GM19023 (cell line): ENCODE measurements at regions not wholly inside any gene's neighbourhood (a gene's known extent, or its start where the extent isn't known, plus 50 kb on each side); places are given as distances from the start of the nearest gene placed in this dataset.
A peak's percentile ranks its signal among the peaks of the same experiment; 100 is the strongest.
"Not testable (repeated sequence)": the region's sequence is repeated elsewhere in the genome, so short reads cannot be mapped to it uniquely, and the experiment has no call there.

Experiments used
- ATAC-seq: cut with Tn5 transposase; IDR thresholded peaks from one replicate; pipeline ENCODE4 v1.9.1; 2021; ENCODE audit warnings: mild to moderate bottlenecking, moderate library complexity; ENCODE audit not compliant: unreplicated experiment

DNA sequence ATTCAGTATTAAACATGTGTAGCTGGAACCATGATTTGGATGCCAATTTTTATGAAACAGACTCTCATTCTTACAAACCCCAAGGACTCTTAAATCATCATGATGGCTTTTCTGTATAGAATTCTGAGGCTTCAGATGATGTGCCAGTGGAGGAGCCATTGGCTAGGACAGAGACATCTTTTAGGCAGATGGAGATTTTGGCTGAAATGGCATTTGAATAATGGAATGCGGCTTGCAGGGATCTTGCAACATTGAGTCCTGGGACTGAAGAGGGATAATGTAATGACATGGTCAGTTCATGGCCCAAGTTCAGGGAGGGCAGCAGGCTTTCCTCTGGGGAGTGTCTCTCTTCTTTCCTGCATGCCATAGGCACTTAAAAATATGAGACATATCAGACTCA lies 172.4 kb downstream of the ABCA8 start:
- ATAC-seq = no peak

DNA sequence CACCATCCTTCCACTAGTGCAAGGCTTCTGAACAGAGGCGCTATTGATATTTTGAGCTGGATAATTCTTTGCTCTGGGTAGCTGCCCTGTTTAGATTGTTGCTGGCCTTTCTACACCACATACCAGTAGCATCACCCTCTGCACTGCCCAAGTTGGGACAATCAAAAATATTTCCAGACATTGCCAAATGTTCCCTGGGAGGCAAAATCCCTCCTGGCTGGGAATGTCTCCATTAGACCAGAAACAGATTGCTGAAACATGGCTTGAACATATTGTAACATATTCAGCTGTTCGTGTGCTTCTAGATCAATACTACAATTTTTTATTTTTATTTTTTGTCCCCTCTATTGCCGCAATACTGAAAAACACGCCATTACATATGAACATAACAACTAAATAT lies 174.6 kb downstream of the ABCA8 start:
- ATAC-seq = no peak

GRCh38 chr17:68778726-68779125 lies 176.5 kb downstream of the ABCA8 start:
- ATAC-seq = no peak

- ATAC-seq = no peak
Observed at GRCh38 chr17:68777856-68778694, 176.9 kb upstream of the FAM20A start.

- ATAC-seq = no peak
Observed at GRCh38 chr17:68777243-68777855, 176.2 kb upstream of the FAM20A start.

DNA sequence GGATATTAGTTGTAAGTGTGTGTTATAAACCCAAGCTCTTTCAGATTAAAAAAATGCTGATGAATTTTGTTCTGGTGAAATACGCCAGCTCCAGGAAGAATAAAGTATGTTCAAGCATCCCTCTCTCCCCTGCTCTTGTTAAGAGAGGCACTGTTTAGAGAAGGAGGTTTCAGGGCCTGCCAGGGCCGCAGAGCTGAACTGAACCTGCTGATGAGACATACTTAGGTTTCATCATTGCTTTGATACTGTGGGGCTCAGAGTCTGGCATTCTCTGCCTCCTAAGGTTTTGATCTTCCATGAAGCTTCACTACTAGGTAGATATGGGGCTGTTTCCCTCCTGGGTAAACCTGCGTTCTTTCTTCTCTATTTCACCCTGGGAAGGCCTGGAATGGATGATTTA lies 175.3 kb upstream of the FAM20A start:
- ATAC-seq = no peak

- ATAC-seq = no peak
Observed at GRCh38 chr17:68775969-68776368, 174.8 kb upstream of the FAM20A start.

DNA sequence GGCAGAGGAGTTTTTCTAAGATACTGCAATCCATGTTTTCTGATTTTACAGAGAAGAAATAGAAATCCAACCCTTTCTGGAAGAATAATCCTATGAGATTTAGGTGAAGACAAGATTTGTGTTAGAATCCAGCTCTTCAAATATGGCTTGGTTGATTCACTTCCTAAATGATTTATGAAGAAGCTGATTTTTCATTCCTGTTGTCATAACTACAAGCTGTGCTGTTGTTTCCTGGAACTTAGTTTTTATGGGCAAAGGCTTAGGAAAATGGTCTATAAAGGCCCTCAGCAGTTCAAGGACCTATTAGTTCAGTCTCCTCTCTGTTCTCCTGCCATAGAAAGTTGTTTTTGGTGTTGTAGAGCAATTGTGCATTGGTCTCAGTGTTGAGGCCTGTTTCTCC lies 174.2 kb upstream of the FAM20A start:
- no peak for ATAC-seq

DNA sequence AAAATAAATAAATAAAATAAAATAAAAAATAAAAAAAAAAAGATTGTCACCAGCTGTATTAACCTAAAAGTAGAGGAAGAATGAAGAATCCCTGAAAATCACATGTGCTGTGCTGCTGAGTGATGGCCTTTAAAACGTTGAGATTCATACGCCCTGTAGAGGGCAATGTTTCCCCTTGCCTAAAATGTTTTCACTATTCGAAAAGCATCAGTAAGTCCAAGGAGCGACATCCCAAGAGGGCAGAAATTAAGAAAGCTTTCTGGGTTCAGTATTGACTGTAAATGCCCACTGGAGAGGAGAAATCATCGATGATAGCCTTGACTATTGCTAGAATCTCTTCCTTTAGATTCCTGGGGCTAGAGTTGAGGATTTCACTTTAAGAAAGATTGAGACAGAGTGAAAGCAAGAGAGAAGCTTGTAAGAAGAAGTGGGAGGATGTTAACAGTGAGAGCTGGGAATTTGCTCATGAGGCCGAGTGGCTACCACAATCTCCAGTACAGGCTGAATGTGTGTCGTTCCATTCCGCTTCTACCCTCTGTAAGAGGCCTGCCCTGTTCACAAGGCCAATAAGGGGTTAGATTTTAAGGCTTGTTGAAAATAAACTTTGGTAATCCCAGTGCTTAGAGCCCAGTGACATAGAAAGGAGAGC lies 170.8 kb upstream of the FAM20A start:
- peak; percentile 67 for ATAC-seq

GRCh38 chr17:68768804-68769203 lies 167.6 kb upstream of the FAM20A start:
- no peak for ATAC-seq

- ATAC-seq = no peak
Observed at GRCh38 chr17:68766640-68767039, 165.5 kb upstream of the FAM20A start.

DNA sequence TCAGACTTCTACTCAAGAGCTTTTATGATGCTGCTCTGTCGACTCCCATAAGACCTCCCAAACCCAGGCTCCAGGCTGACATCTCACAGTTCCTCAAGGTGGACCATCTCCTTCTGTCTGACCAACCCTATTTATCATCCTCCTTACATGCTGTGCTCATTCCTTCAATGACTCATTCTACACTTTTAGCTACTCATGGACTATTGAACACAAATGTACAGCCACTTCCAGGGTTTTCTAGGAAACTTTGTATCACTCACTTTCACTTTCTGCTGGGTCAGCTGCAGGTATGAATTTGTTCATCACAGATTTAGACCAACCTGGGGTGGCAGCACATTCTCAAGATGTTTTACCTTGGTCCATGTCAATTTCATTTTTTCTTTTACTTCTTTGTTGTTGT lies 162.4 kb upstream of the FAM20A start:
- no peak for ATAC-seq

- no peak for ATAC-seq
Observed at GRCh38 chr17:68762911-68763310, 161.7 kb upstream of the FAM20A start.

DNA sequence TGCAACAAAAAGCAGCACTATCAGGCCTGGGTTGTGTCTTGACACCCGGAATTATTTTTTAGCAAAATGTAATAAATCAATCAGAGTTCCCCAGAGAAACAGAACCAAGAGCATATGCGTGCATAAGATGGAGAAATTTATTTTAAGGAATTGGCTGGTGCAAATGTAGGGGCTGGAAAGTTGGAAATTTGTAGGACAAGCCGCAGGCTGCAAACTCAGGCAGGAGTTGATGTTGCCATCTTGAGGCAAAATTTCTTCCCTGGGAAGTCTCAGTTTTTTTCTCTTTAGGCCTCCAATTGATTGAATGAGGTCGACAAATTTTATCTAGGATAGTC lies 158.9 kb upstream of the FAM20A start:
- no peak for ATAC-seq

- ATAC-seq = peak; percentile 86
Observed at GRCh38 chr17:68759343-68760140, 158.4 kb upstream of the FAM20A start.

- no peak for ATAC-seq
Observed at GRCh38 chr17:68759002-68759342, 157.8 kb upstream of the FAM20A start.

- not testable (repeated sequence) for ATAC-seq
Observed at GRCh38 chr17:68757866-68758757, 156.9 kb upstream of the FAM20A start.

DNA sequence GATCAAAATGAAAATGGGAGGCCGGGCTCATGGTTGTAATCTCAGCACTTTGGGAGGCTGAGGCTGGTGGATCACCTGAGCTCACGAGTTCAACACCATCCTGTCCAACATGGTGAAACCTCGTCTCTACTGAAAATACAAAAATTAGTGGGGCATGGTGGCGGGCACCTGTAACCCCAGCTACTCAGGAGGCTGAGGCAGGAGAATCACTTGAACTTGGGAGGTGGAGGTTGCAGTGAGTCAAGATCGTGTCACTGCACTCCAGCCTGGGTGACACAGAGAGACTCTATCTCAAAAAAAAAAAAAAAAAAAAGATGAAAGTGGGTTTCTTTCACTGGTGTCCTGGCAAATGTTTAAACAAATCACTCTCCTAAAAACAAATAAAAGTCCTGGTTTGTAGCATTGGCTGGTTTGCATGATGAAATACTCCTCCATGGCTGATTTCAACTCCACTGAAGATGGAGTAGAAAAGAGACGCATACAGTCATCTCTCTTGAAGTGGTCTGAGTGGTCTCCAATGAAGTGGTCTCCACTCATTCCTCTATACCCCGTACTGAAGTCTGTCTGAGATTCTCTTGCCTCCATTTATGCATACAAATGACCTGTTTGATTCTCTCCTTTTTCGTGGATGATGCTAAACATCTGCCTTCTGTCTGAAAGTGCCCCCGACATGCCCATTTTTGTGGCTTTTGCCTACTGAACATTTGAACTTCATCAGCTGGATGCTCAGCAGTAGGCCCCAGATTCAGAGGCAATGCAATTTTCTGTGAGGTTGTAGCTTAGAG lies 153.0 kb upstream of the FAM20A start:
- ATAC-seq = no peak

- no peak for ATAC-seq
Observed at GRCh38 chr17:68750208-68750562, 149.0 kb upstream of the FAM20A start.
